Nephron progenitor cell (in vitro differentiated cells): ENCODE measurements at regions not wholly inside any gene's neighbourhood (a gene's known extent, or its start where the extent isn't known, plus 50 kb on each side); places are given as distances from the start of the nearest gene placed in this dataset.
"Not testable (repeated sequence)": the region's sequence is repeated elsewhere in the genome, so short reads cannot be mapped to it uniquely, and the experiment has no call there.

Source experiments
- DNase-seq: peaks from one replicate; pipeline ENCODE4 v3.0.0; 2021
- H3K27ac Mint-ChIP-seq: 2 replicates; pipeline ENCODE4 v1.8.0; 2021; ENCODE audit warnings: mild to moderate bottlenecking, moderate library complexity, mixed read lengths
- H3K27me3 Mint-ChIP-seq: 2 replicates; pipeline ENCODE4 v1.8.0; 2021; ENCODE audit warnings: mild to moderate bottlenecking, low read depth, mixed read lengths; ENCODE audit not compliant: poor library complexity
- H3K36me3 Mint-ChIP-seq: 2 replicates; pipeline ENCODE4 v1.8.0; 2021; ENCODE audit warnings: low read depth, mixed read lengths
- H3K4me1 Mint-ChIP-seq: 2 replicates; pipeline ENCODE4 v1.8.0; 2021; ENCODE audit warnings: mixed read lengths
- H3K4me3 Mint-ChIP-seq: 2 replicates; pipeline ENCODE4 v1.8.0; 2021; ENCODE audit warnings: mild to moderate bottlenecking, moderate library complexity, mixed read lengths
- H3K9me3 Mint-ChIP-seq: 2 replicates; pipeline ENCODE4 v1.8.0; 2021; ENCODE audit warnings: mild to moderate bottlenecking, moderate library complexity, mixed read lengths
- TF ChIP-seq, protein P1 (sequence below): fragments of 200-600 bp; sonication (generic); IDR thresholded peaks from 2 replicates; pipeline ENCODE4 v1.5.0; 2021; ENCODE audit warnings: antibody characterized with exemption

DNA sequence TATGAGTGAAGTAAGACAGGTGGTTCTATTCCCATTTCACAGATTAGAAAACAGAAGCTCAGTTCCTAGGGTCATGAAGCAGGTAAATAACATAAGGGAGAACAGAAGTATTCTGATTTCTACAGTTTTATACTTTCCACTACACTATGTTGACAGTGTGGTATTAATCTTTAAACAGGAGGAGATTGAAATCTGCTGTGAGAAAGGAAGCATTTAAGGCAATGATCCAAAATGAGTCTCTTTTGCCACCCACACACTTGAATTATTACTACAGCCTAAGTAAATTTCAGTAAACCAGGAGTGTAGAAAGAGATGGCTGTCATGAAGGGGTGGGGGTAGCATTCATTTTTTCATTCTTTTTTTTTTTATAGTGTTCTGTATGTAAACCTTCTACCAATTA is 893.0 kb downstream of the C4orf33 start:
- no peak for DNase-seq
- H3K36me3 Mint-ChIP-seq, result no peaks in the 10 kb centered on the region
- H3K27me3 Mint-ChIP-seq, result no peaks in the 10 kb centered on the region
- TF ChIP-seq, protein P1, sequence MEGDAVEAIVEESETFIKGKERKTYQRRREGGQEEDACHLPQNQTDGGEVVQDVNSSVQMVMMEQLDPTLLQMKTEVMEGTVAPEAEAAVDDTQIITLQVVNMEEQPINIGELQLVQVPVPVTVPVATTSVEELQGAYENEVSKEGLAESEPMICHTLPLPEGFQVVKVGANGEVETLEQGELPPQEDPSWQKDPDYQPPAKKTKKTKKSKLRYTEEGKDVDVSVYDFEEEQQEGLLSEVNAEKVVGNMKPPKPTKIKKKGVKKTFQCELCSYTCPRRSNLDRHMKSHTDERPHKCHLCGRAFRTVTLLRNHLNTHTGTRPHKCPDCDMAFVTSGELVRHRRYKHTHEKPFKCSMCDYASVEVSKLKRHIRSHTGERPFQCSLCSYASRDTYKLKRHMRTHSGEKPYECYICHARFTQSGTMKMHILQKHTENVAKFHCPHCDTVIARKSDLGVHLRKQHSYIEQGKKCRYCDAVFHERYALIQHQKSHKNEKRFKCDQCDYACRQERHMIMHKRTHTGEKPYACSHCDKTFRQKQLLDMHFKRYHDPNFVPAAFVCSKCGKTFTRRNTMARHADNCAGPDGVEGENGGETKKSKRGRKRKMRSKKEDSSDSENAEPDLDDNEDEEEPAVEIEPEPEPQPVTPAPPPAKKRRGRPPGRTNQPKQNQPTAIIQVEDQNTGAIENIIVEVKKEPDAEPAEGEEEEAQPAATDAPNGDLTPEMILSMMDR, result no peak
- H3K9me3 Mint-ChIP-seq, result no peaks in the 10 kb centered on the region
- H3K4me1 Mint-ChIP-seq, result peaks cover 5% of the 10 kb centered on the region
- no peak overlapping the region for H3K27ac Mint-ChIP-seq
- no peak overlapping the region for H3K4me3 Mint-ChIP-seq

DNA sequence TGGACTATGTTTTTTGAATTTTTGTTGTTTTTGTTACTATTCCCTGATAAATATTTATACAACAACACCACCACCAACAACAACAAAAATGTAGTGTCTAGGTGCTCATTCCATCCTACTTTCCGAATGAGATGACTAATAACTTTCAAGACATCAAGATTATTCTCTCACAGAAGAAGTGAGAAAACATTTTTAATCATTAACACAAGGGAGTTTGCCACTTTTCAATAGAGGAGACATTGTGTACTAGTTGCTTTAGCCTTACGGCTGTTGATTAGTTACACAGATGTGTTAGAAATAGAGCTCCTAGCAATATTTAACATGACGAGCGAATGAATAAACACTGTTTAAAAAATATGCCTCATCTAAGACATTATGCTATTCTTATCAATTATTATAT is 898.8 kb downstream of the C4orf33 start:
- TF ChIP-seq, protein P1, result no peak
- H3K9me3 Mint-ChIP-seq, result peaks cover 3% of the 10 kb centered on the region
- no peak for DNase-seq
- no peaks in the 10 kb centered on the region for H3K4me1 Mint-ChIP-seq
- no peaks in the 10 kb centered on the region for H3K36me3 Mint-ChIP-seq
- no peaks in the 10 kb centered on the region for H3K27me3 Mint-ChIP-seq
- no peak overlapping the region for H3K27ac Mint-ChIP-seq
- no peak overlapping the region for H3K4me3 Mint-ChIP-seq

DNA sequence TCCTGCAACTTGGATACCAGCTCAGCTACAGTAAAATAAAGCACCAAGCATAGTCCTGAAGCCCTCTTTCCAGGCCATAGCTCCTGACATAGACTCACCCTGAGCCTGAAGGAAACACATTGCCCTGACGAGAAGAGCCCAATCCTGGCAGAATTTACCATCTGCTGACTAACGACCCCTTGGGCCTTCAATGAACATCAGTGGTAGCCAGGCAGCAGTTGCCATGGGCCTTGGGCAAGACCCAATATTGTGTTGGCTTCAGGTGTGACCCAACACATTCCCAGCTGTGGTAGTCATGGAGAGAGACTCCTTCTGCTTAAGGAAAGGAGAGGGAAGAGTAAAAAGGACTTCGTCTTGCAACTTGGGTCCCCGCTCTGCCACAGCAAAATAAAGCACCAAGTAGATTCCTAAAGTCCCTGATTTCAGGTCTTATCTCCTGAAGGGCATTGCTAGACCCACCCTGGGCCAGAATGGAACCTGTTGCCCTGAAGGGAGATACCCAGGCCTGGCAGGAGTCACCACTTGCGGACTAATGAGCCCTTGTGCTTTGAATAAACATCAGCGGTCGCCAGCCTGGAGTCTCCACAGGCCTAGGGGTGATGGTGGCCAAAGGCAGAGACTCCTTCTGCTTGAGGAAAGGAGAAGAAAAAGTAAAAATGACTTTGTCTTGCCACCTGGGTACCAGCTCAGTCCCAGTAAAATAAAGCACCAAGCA is 902.6 kb downstream of the C4orf33 start:
- no peaks in the 10 kb centered on the region for H3K4me1 Mint-ChIP-seq
- TF ChIP-seq, protein P1, result no peak
- H3K27me3 Mint-ChIP-seq, result peaks cover 4% of the 10 kb centered on the region
- no peak overlapping the region for H3K27ac Mint-ChIP-seq
- no peak for DNase-seq
- no peak overlapping the region for H3K4me3 Mint-ChIP-seq
- peaks cover 7% of the 10 kb centered on the region for H3K9me3 Mint-ChIP-seq
- no peaks in the 10 kb centered on the region for H3K36me3 Mint-ChIP-seq

DNA sequence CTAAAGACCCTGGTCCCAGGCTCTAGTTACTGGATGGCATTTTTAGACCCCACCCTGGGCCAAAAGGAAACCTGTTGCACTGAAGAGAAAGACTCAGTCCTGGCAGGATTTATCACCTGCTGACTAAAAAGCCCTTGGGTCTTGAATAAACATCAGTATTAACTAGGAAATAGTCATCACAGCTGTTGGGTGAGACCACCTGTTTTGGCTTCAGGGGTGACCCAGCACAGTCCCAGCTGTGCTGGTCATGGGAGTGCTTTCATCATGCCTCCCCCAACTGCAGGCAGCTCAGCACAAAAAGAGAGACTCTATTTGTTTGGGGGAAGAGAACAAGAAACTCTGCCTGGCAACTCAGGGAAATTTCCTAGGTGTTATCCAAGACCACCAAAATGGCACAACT is 903.2 kb downstream of the C4orf33 start:
- peaks cover 7% of the 10 kb centered on the region for H3K9me3 Mint-ChIP-seq
- H3K4me1 Mint-ChIP-seq, result no peaks in the 10 kb centered on the region
- H3K4me3 Mint-ChIP-seq, result no peak overlapping the region
- peaks cover 4% of the 10 kb centered on the region for H3K27me3 Mint-ChIP-seq
- TF ChIP-seq, protein P1, result no peak
- no peak for DNase-seq
- H3K36me3 Mint-ChIP-seq, result no peaks in the 10 kb centered on the region
- no peak overlapping the region for H3K27ac Mint-ChIP-seq

DNA sequence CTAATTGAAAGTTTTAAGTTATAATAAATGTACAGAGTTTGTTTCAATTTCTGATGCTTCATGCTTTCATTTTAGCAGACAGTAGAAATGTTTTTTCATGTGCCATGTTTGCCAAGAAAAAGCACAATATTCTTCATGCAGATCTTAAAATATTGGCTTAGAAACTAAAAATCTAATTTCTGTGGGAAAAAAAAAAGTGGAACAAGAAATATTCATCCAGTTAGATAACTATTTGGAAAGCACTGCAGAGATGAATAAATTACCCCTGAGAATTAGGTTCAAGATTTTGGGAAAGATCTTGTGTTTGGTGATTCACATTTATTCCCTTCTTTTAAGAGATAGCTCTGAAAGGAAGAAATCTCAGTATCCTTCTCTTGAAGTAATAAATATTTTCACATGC is 912.5 kb downstream of the C4orf33 start:
- Mint-ChIP-seq H3K27me3 (no peaks in the 10 kb centered on the region), H3K4me1 (no peaks in the 10 kb centered on the region), H3K36me3 (no peaks in the 10 kb centered on the region), H3K4me3 (no peak overlapping the region), H3K27ac (no peak overlapping the region), H3K9me3 (peaks cover 4% of the 10 kb centered on the region)
- TF ChIP-seq, protein P1, result no peak
- no peak for DNase-seq

DNA sequence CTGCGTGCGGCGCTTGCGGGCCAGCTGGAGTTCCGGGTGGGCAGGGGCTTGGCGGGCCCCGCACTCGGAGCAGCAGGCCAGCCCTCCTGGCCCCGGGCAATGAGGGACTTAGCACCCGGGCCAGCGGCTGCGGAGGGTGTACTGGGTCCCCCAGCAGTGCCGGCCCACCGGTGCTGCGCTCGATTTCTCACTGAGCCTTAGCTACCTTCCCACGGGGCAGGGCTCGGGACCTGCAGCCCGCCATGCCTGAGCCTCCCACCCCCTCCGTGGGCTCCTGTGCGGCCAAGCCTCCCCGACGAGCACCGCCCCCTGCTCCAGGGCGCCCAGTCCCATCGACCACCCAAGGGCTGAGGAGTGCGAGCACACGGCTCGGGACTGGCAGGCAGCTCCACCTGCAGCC is 916.9 kb downstream of the C4orf33 start:
- not testable (repeated sequence) for H3K4me3 Mint-ChIP-seq, H3K27me3 Mint-ChIP-seq, H3K36me3 Mint-ChIP-seq, DNase-seq, H3K27ac Mint-ChIP-seq, H3K4me1 Mint-ChIP-seq
- peaks cover 14% of the 10 kb centered on the region for H3K9me3 Mint-ChIP-seq
